ENCODE measurements at regions not wholly inside any gene's neighbourhood (a gene's known extent, or its start where the extent isn't known, plus 50 kb on each side); places are given as distances from the start of the nearest gene placed in this dataset.

DNA sequence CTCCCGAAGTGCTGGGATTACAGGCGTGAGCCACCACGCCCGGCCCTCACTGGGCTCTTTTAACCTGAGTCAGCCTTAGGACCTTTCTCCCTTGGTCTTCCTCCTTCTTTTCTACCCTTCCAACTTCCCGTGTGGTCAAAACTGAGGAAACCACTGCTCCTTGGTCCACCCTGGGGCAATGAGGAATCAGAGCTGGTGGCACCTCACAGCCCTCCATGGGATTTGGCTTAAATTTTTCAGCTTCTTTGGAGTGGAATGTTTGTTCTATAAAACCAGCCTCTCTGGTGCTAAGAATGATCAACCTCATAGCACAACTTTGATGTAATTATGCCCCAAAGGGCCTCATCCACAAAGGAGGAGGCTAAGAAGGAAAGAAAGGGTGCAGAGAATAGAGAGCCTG is 76.6 kb upstream of the CFAP20DC start:
- TF ChIP-seq CTCF (IDR thresholded peaks at IDR 0.05), result no peak

DNA sequence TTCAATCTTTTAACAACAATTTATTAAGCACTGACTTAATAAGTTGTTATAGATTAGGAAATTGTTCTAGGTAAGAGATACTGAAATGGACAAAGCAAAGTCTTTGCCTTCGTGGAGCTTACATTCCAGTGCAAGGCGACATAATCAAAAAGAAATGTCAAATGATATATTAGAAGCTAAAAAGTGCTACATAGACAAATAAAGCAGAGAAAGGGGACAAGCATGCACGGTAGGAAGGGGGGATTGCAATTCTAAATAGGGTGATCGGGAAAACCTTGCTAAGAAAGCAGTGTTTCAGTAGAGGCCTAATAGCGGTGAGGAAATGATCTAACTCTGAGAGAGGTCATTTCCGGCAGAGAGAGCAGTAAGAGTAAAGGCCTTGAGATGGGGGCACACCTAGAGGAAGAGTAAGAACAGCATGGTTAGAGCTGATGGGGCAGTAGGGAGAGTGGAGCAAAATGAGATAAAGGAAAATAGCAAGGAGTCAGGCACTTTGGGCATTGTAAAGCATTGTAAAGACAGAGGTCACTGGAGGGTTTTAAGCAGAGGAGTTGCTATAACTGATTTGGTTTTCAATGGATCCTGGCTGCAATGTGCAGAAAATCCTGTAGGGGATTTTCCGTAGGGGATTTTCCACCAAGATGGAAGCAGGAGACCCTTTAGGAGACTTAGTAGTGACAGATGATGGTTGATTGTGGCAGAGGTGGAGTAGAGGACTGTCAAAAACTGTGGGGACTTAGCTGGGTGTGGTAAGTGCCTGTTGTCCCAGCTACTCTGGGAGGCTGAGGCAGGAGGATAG is 71.7 kb upstream of the CFAP20DC start:
- no peak for TF ChIP-seq CTCF (IDR thresholded peaks at IDR 0.05)
- H3K27ac ChIP-seq, result no peak overlapping the region
- no peak for DNase-seq (ENCODE audit: low spot score)
- H3K4me3 ChIP-seq, result no peak overlapping the region

More for the DNA sequence above, 76.6 kb upstream of the CFAP20DC start:
- no peak overlapping the region for H3K27ac ChIP-seq
- no peak overlapping the region for H3K4me3 ChIP-seq
- DNase-seq (ENCODE audit: low spot score), result no peak

DNA sequence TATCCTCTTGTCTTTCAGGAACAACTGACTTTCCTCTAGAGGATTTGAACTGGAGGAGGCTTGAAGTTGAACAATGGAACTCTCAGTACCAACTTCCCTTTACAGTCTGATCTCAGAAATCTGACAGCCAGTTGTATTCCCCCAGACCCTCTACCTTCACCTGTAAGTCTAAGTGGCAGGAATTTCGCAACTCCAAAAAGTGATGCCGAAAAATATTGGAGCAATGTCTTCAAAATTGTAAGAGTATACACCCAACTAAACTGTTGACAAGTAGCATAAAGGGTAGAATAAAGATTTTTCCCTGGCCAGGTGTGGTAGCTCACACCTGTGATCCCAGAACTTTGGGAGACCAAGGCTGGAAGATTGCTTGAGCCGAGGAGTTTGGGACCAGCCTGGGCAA is 69.1 kb upstream of the CFAP20DC start:
- DNase-seq (ENCODE audit: low spot score), result no peak
- no peak for TF ChIP-seq CTCF (IDR thresholded peaks at IDR 0.05)
- Histone ChIP-seq H3K4me3 (no peak overlapping the region), H3K27ac (no peak overlapping the region)

GRCh38 chr3:59117396-59117795 is 67.6 kb upstream of the CFAP20DC start:
- TF ChIP-seq CTCF (IDR thresholded peaks at IDR 0.05), result no peak
- no peak for DNase-seq (ENCODE audit: low spot score)
- Histone ChIP-seq H3K4me3 (no peak overlapping the region), H3K27ac (no peak overlapping the region)

- no peak for DNase-seq (ENCODE audit: low spot score)
Observed at GRCh38 chr3:59116233-59116537, 66.4 kb upstream of the CFAP20DC start.

GRCh38 chr3:59115364-59116232 is 65.8 kb upstream of the CFAP20DC start:
- no peak for TF ChIP-seq CTCF (IDR thresholded peaks at IDR 0.05)
- DNase-seq (ENCODE audit: low spot score), result no peak
- H3K27ac ChIP-seq, result no peak overlapping the region

More at GRCh38 chr3:59116233-59116537, 66.4 kb upstream of the CFAP20DC start:
- Histone ChIP-seq H3K27ac (no peak overlapping the region), H3K4me3 (no peak overlapping the region)
- no peak for TF ChIP-seq CTCF (IDR thresholded peaks at IDR 0.05)

More at GRCh38 chr3:59115364-59116232, 65.8 kb upstream of the CFAP20DC start:
- no peak overlapping the region for H3K4me3 ChIP-seq
